WTC11 (cell line): ENCODE measurements at regions not wholly inside any gene's neighbourhood (a gene's known extent, or its start where the extent isn't known, plus 50 kb on each side); places are given as distances from the start of the nearest gene placed in this dataset.

Experiments
- ATAC-seq: fragments of 200-7000 bp; cut with Tn5 transposase; 2 replicates; pipeline ENCODE4 v1.10.0; 2021; ENCODE audit warnings: mild to moderate bottlenecking, moderate library complexity
- CTCF ChIA-PET: fragments of 300-600 bp; sonication (Branson Sonifier 250); formaldehyde crosslinking; loops from one replicate; lab custom pipeline; 2021; ENCODE audit warnings: antibody characterized with exemption; lab: Charles Lee
- POLR2A ChIA-PET: fragments of 350-600 bp; sonication (Branson Sonifier 250); formaldehyde crosslinking; loops from one replicate; lab custom pipeline; 2021; ENCODE audit warnings: antibody characterized with exemption; lab: Charles Lee
- DNase-seq: peaks from one replicate; pipeline ENCODE4 v3.0.0; 2021; ENCODE audit warnings: low spot score
- H3K27ac Mint-ChIP-seq: 2 replicates; pipeline ENCODE4 v1.8.0; 2021; ENCODE audit warnings: mixed read lengths
- H3K27me3 Mint-ChIP-seq: 2 replicates; pipeline ENCODE4 v1.8.0; 2021; ENCODE audit warnings: low read depth, mild to moderate bottlenecking, moderate library complexity, mixed read lengths
- H3K36me3 Mint-ChIP-seq: 2 replicates; pipeline ENCODE4 v1.8.0; 2021; ENCODE audit warnings: mixed read lengths
- H3K4me1 Mint-ChIP-seq: 2 replicates; pipeline ENCODE4 v1.8.0; 2022; ENCODE audit warnings: mixed read lengths
- H3K4me3 Mint-ChIP-seq: 2 replicates; pipeline ENCODE4 v1.8.0; 2021; ENCODE audit warnings: mild to moderate bottlenecking, moderate library complexity, mixed read lengths
- H3K9me3 Mint-ChIP-seq: 2 replicates; pipeline ENCODE4 v1.8.0; 2021; ENCODE audit warnings: mixed read lengths
- AFF4 ChIP-seq: sonication (generic); formaldehyde crosslinking; IDR thresholded peaks from 2 replicates; pipeline ENCODE4 v1.8.1; 2023; ENCODE audit warnings: mild to moderate bottlenecking, missing genetic modification reagents, borderline replicate concordance
- CBFB ChIP-seq: sonication (generic); formaldehyde crosslinking; IDR thresholded peaks from 2 replicates; pipeline ENCODE4 v1.8.1; 2022; ENCODE audit warnings: mild to moderate bottlenecking, low read depth, missing genetic modification reagents
- FOXP1 ChIP-seq: sonication (generic); formaldehyde crosslinking; IDR thresholded peaks from 2 replicates; pipeline ENCODE4 v1.8.0; 2022; ENCODE audit warnings: missing genetic modification reagents, mild to moderate bottlenecking, moderate library complexity, borderline replicate concordance
- JUN ChIP-seq: sonication (generic); formaldehyde crosslinking; IDR thresholded peaks from 2 replicates; pipeline ENCODE4 v1.8.0; 2023; ENCODE audit warnings: mild to moderate bottlenecking, missing genetic modification reagents
- KAT7 ChIP-seq: sonication (generic); formaldehyde crosslinking; IDR thresholded peaks from 2 replicates; pipeline ENCODE4 v1.8.1; 2023; ENCODE audit warnings: missing genetic modification reagents, mild to moderate bottlenecking, borderline replicate concordance
- MAX ChIP-seq: sonication (generic); formaldehyde crosslinking; IDR thresholded peaks from 2 replicates; pipeline ENCODE4 v1.8.0; 2022; ENCODE audit warnings: mild to moderate bottlenecking, missing genetic modification reagents
- NFATC4 ChIP-seq: fragments of 250-450 bp; sonication (Bioruptor Pico); IDR thresholded peaks from 2 replicates; pipeline ENCODE4 v1.9.0; 2021; ENCODE audit warnings: mild to moderate bottlenecking
- NFYB ChIP-seq: sonication (generic); formaldehyde crosslinking; conservative IDR thresholded peaks from 2 replicates; pipeline ENCODE4 v1.8.0; 2022; ENCODE audit warnings: low read depth, missing genetic modification reagents
- NR1H2 ChIP-seq: sonication (generic); formaldehyde crosslinking; IDR thresholded peaks from 2 replicates; pipeline ENCODE4 v1.9.0; 2021; ENCODE audit warnings: mild to moderate bottlenecking, moderate library complexity, missing genetic modification reagents
- PREB ChIP-seq: sonication (generic); formaldehyde crosslinking; IDR thresholded peaks from 2 replicates; pipeline ENCODE4 v1.8.1; 2022; ENCODE audit warnings: mild to moderate bottlenecking, missing genetic modification reagents, moderate library complexity, borderline replicate concordance
- RORB ChIP-seq: fragments of 250-450 bp; sonication (Bioruptor Pico); IDR thresholded peaks from 2 replicates; pipeline ENCODE4 v1.9.0; 2021; ENCODE audit warnings: mild to moderate bottlenecking
- SP1 ChIP-seq: sonication (generic); formaldehyde crosslinking; conservative IDR thresholded peaks from 2 replicates; pipeline ENCODE4 v1.8.1; 2022; ENCODE audit warnings: missing genetic modification reagents
- TCF7 ChIP-seq: sonication (generic); formaldehyde crosslinking; IDR thresholded peaks from 2 replicates; pipeline ENCODE4 v1.8.0; 2022; ENCODE audit warnings: mild to moderate bottlenecking, low read depth, missing genetic modification reagents, moderate library complexity
- ZBTB21 ChIP-seq: sonication (generic); formaldehyde crosslinking; IDR thresholded peaks from 2 replicates; pipeline ENCODE4 v1.8.1; 2023; ENCODE audit warnings: mild to moderate bottlenecking, missing genetic modification reagents, borderline replicate concordance
- TF ChIP-seq, protein P1 (sequence below): fragments of 200-600 bp; IDR thresholded peaks from 2 replicates; pipeline ENCODE4 v1.8.0; 2022; ENCODE audit warnings: antibody characterized with exemption
- TF ChIP-seq, protein P2 (sequence below): fragments of 250-450 bp; sonication (Bioruptor Pico); IDR thresholded peaks from 2 replicates; pipeline ENCODE4 v1.9.0; 2021; ENCODE audit warnings: mild to moderate bottlenecking
- TF ChIP-seq, protein P3 (sequence below): sonication (generic); formaldehyde crosslinking; IDR thresholded peaks from 2 replicates; pipeline ENCODE4 v1.8.1; 2023; ENCODE audit warnings: mild to moderate bottlenecking, missing genetic modification reagents
- TF ChIP-seq, protein P4 (sequence below): sonication (generic); formaldehyde crosslinking; IDR thresholded peaks from 2 replicates; pipeline ENCODE4 v1.8.1; 2023; ENCODE audit warnings: mild to moderate bottlenecking, missing genetic modification reagents
- TF ChIP-seq, protein P5 (sequence below): sonication (generic); formaldehyde crosslinking; IDR thresholded peaks from 2 replicates; pipeline ENCODE4 v1.8.0; 2023; ENCODE audit warnings: missing genetic modification reagents

- TF ChIP-seq, protein P1, sequence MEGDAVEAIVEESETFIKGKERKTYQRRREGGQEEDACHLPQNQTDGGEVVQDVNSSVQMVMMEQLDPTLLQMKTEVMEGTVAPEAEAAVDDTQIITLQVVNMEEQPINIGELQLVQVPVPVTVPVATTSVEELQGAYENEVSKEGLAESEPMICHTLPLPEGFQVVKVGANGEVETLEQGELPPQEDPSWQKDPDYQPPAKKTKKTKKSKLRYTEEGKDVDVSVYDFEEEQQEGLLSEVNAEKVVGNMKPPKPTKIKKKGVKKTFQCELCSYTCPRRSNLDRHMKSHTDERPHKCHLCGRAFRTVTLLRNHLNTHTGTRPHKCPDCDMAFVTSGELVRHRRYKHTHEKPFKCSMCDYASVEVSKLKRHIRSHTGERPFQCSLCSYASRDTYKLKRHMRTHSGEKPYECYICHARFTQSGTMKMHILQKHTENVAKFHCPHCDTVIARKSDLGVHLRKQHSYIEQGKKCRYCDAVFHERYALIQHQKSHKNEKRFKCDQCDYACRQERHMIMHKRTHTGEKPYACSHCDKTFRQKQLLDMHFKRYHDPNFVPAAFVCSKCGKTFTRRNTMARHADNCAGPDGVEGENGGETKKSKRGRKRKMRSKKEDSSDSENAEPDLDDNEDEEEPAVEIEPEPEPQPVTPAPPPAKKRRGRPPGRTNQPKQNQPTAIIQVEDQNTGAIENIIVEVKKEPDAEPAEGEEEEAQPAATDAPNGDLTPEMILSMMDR = no peak
- TF ChIP-seq SP1 (CRISPR knock-in tag) = no peak
- TF ChIP-seq, protein P2, sequence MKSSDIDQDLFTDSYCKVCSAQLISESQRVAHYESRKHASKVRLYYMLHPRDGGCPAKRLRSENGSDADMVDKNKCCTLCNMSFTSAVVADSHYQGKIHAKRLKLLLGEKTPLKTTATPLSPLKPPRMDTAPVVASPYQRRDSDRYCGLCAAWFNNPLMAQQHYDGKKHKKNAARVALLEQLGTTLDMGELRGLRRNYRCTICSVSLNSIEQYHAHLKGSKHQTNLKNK = no peak
- TF ChIP-seq, all 79 proteins: peak for 0
These were observed 119.8 kb upstream of the SLC34A2 start (continued) for GRCh38 chr4:25535701-25536473.

DNA sequence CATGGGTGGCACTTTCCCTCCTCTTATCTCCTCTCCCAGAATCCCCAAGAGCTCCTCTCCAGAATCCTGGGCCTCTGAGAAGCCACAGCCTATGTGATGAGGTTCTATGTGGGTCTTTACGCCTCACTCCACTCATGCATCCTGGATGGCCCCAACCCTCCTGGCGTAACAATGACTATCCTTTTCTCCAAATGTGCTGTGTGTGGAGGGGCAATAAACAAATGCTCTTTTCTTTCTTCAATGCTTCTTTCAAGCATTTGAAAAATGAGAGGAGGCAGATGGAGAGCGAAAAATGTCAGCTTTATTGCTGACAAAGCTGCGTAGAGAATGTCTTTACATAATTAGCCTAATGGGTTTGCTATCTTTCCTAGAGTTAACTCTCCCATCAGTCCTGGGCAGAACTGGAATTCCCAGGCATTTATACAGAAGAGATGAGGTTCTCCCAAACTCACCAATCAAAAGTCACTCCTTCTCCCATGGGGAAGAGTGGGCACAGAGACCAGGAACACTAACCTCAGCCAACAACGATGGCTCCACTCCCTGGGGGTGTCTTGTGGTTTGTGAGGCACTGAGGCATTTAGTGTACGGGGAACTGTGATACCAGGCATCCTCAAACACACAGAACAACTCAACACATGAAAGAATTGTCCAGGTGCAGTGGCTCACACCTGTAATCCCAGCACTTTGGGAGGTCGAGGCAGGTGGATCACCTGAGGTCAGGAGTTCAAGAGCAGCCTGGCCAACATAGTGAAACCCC is 118.9 kb upstream of the SLC34A2 start:
- ATAC-seq = no peak
- CTCF ChIA-PET = interaction anchor here (0.6 to 0.9 kb wide), 3 partner anchors 32 to 76 kb away, joined by 3 to 5 read pairs (median 3); no protein-coding TSS in a partner anchor

GRCh38 chr4:25538430-25538829 is 117.2 kb upstream of the SLC34A2 start:
- Mint-ChIP-seq H3K4me1 (peaks cover 27% of the 10 kb centered on the region), H3K27me3 (peaks cover 47% of the 10 kb centered on the region), H3K4me3 (no peak overlapping the region), H3K27ac (no peak overlapping the region)
- no peak for DNase-seq
- CTCF ChIA-PET = no interaction called here
- TF ChIP-seq TCF7 (no peak), RORB (CRISPR knock-in tag) (no peak), MAX (CRISPR knock-in tag) (no peak), KAT7 (no peak), CBFB (CRISPR knock-in tag) (no peak), NR1H2 (CRISPR knock-in tag) (no peak), NFATC4 (CRISPR knock-in tag) (no peak), FOXP1 (no peak), AFF4 (CRISPR knock-in tag) (no peak)
- TF ChIP-seq, protein P3, sequence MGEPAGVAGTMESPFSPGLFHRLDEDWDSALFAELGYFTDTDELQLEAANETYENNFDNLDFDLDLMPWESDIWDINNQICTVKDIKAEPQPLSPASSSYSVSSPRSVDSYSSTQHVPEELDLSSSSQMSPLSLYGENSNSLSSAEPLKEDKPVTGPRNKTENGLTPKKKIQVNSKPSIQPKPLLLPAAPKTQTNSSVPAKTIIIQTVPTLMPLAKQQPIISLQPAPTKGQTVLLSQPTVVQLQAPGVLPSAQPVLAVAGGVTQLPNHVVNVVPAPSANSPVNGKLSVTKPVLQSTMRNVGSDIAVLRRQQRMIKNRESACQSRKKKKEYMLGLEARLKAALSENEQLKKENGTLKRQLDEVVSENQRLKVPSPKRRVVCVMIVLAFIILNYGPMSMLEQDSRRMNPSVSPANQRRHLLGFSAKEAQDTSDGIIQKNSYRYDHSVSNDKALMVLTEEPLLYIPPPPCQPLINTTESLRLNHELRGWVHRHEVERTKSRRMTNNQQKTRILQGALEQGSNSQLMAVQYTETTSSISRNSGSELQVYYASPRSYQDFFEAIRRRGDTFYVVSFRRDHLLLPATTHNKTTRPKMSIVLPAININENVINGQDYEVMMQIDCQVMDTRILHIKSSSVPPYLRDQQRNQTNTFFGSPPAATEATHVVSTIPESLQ (CRISPR knock-in tag) = no peak
- TF ChIP-seq, protein P4, sequence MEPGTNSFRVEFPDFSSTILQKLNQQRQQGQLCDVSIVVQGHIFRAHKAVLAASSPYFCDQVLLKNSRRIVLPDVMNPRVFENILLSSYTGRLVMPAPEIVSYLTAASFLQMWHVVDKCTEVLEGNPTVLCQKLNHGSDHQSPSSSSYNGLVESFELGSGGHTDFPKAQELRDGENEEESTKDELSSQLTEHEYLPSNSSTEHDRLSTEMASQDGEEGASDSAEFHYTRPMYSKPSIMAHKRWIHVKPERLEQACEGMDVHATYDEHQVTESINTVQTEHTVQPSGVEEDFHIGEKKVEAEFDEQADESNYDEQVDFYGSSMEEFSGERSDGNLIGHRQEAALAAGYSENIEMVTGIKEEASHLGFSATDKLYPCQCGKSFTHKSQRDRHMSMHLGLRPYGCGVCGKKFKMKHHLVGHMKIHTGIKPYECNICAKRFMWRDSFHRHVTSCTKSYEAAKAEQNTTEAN (CRISPR knock-in tag) = no peak
- TF ChIP-seq, all 79 proteins: peak for 0
- Mint-ChIP-seq H3K9me3 (peaks cover 3% of the 10 kb centered on the region; the same call in 1 of the 2 replicates), H3K36me3 (no peaks in the 10 kb centered on the region)
- POLR2A ChIA-PET = no interaction called here
- ATAC-seq = no peak

More for the DNA sequence above, 118.9 kb upstream of the SLC34A2 start:
- Mint-ChIP-seq H3K36me3 (no peaks in the 10 kb centered on the region), H3K27me3 (peaks cover 55% of the 10 kb centered on the region), H3K9me3 (peaks cover 3% of the 10 kb centered on the region; the same call in 1 of the 2 replicates), H3K27ac (no peak overlapping the region), H3K4me3 (no peak overlapping the region), H3K4me1 (peaks cover 27% of the 10 kb centered on the region)
- TF ChIP-seq PREB (no peak), NFYB (CRISPR knock-in tag) (no peak), ZBTB21 (no peak), JUN (CRISPR knock-in tag) (no peak)
- TF ChIP-seq, protein P5, sequence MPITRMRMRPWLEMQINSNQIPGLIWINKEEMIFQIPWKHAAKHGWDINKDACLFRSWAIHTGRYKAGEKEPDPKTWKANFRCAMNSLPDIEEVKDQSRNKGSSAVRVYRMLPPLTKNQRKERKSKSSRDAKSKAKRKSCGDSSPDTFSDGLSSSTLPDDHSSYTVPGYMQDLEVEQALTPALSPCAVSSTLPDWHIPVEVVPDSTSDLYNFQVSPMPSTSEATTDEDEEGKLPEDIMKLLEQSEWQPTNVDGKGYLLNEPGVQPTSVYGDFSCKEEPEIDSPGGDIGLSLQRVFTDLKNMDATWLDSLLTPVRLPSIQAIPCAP (CRISPR knock-in tag) = no peak
- DNase-seq = no peak
- POLR2A ChIA-PET = no interaction called here
